ENCODE measurements at regions not wholly inside any gene's neighbourhood (a gene's known extent, or its start where the extent isn't known, plus 50 kb on each side); places are given as distances from the start of the nearest gene placed in this dataset.

DNA sequence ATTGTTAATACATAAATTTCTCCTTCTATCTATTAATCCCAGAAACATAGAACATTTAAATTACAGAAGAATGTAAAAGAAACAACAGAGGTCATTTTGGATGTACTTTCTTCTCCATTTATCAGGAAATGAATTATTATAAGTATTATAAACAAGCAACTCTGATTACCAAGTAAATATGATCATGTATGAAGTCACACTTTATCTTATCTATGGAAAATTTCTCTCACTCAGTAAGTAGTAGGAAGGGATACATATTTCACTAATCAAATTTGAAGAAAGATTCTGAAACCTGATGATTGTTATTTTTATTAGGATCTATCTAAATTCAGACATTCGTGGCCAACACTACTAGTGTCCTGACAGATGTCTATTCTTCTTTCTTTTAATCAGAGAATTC is 770.7 kb downstream of the LTN1 start:
- ChIA-PET CTCF (no interaction called here), POLR2A (no interaction called here)
- TF ChIP-seq SIN3A (IDR thresholded peaks at IDR 0.05; ENCODE audit: borderline replicate concordance, insufficient read depth, low read depth, low read length), result no peak
- no peak for TF ChIP-seq POLR2AphosphoS5 (IDR thresholded peaks at IDR 0.05; ENCODE audit: low read depth, low read length)
- TF ChIP-seq, protein P1, sequence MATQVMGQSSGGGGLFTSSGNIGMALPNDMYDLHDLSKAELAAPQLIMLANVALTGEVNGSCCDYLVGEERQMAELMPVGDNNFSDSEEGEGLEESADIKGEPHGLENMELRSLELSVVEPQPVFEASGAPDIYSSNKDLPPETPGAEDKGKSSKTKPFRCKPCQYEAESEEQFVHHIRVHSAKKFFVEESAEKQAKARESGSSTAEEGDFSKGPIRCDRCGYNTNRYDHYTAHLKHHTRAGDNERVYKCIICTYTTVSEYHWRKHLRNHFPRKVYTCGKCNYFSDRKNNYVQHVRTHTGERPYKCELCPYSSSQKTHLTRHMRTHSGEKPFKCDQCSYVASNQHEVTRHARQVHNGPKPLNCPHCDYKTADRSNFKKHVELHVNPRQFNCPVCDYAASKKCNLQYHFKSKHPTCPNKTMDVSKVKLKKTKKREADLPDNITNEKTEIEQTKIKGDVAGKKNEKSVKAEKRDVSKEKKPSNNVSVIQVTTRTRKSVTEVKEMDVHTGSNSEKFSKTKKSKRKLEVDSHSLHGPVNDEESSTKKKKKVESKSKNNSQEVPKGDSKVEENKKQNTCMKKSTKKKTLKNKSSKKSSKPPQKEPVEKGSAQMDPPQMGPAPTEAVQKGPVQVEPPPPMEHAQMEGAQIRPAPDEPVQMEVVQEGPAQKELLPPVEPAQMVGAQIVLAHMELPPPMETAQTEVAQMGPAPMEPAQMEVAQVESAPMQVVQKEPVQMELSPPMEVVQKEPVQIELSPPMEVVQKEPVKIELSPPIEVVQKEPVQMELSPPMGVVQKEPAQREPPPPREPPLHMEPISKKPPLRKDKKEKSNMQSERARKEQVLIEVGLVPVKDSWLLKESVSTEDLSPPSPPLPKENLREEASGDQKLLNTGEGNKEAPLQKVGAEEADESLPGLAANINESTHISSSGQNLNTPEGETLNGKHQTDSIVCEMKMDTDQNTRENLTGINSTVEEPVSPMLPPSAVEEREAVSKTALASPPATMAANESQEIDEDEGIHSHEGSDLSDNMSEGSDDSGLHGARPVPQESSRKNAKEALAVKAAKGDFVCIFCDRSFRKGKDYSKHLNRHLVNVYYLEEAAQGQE (IDR thresholded peaks at IDR 0.05; ENCODE audit: insufficient read depth in 1 of 2, low read depth in 2 of 2, low read length in 1 of 2), result no peak
- TF ChIP-seq, protein P2, sequence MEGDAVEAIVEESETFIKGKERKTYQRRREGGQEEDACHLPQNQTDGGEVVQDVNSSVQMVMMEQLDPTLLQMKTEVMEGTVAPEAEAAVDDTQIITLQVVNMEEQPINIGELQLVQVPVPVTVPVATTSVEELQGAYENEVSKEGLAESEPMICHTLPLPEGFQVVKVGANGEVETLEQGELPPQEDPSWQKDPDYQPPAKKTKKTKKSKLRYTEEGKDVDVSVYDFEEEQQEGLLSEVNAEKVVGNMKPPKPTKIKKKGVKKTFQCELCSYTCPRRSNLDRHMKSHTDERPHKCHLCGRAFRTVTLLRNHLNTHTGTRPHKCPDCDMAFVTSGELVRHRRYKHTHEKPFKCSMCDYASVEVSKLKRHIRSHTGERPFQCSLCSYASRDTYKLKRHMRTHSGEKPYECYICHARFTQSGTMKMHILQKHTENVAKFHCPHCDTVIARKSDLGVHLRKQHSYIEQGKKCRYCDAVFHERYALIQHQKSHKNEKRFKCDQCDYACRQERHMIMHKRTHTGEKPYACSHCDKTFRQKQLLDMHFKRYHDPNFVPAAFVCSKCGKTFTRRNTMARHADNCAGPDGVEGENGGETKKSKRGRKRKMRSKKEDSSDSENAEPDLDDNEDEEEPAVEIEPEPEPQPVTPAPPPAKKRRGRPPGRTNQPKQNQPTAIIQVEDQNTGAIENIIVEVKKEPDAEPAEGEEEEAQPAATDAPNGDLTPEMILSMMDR (IDR thresholded peaks at IDR 0.05), result no peak
- TF ChIP-seq TCF7L2 (IDR thresholded peaks at IDR 0.05; ENCODE audit: low read depth, low read length), result no peak
- H3K27ac ChIP-seq (ENCODE audit: low read length), result no peak overlapping the region
- in situ Hi-C loops (cut with HindIII; ENCODE audit: low pct_unique_long_range_greater_than_20kb, low sequenced_read_pairs), result no loop called here
- no TSS peak for BruUV-seq (replicated peaks)
- intact Hi-C loops (cut with micrococcal nuclease; ENCODE audit: unreplicated experiment), result no loop called here
- DNase-seq (ENCODE audit: low read depth, low spot score), result no peak
- no peak for ATAC-seq
- H3K4me1 ChIP-seq (ENCODE audit: control insufficient read depth, insufficient read depth, low read length), result no peaks in the 10 kb centered on the region
- H3K9me3 ChIP-seq (ENCODE audit: control insufficient read depth, insufficient read depth, low read depth, low read length), result no peaks in the 10 kb centered on the region
- H3K36me3 ChIP-seq (ENCODE audit: control insufficient read depth, insufficient read depth, low read length), result no peaks in the 10 kb centered on the region
- no peaks in the 10 kb centered on the region for H3K27me3 ChIP-seq (ENCODE audit: control insufficient read depth, insufficient read depth, low read length)
- H3K4me3 ChIP-seq (ENCODE audit: low read depth in 2 of 2, low read length in 2 of 2), result no peak overlapping the region

DNA sequence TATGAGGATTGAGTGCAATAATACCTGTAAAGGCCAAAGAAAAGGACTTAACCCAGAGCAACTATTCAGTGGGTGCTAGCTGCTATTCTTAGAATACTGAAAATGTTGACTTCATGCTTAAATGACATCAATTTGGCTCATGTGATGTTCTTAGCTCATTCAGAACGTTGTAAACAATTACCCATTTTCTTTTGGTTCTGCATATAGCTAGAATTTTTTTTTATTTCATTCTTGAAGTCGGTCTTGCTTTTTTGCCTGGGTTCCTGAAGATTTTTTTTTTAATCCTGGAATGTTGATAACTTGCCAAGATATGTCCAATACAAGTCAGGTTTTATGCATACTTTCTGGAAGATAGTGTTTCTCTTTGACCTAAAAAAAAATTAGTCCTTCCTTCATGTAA is 772.0 kb downstream of the LTN1 start:
- no peaks in the 10 kb centered on the region for H3K27me3 ChIP-seq (ENCODE audit: control insufficient read depth, insufficient read depth, low read length)
- no peaks in the 10 kb centered on the region for H3K36me3 ChIP-seq (ENCODE audit: control insufficient read depth, insufficient read depth, low read length)
- ChIA-PET POLR2A (no interaction called here), CTCF (no interaction called here)
- ATAC-seq (no peak), DNase-seq (ENCODE audit: low read depth, low spot score) (no peak)
- no peak overlapping the region for H3K4me3 ChIP-seq (ENCODE audit: low read depth in 2 of 2, low read length in 2 of 2)
- TF ChIP-seq POLR2AphosphoS5 (IDR thresholded peaks at IDR 0.05; ENCODE audit: low read depth, low read length) (no peak), SIN3A (IDR thresholded peaks at IDR 0.05; ENCODE audit: borderline replicate concordance, insufficient read depth, low read depth, low read length) (no peak), TCF7L2 (IDR thresholded peaks at IDR 0.05; ENCODE audit: low read depth, low read length) (no peak)
- TF ChIP-seq, protein P1 (IDR thresholded peaks at IDR 0.05; ENCODE audit: insufficient read depth in 1 of 2, low read depth in 2 of 2, low read length in 1 of 2), result no peak
- TF ChIP-seq, protein P2 (IDR thresholded peaks at IDR 0.05), result no peak
- BruUV-seq (replicated peaks), result no TSS peak
- no peaks in the 10 kb centered on the region for H3K4me1 ChIP-seq (ENCODE audit: control insufficient read depth, insufficient read depth, low read length)
- in situ Hi-C loops (cut with HindIII; ENCODE audit: low pct_unique_long_range_greater_than_20kb, low sequenced_read_pairs) (no loop called here), intact Hi-C loops (cut with micrococcal nuclease; ENCODE audit: unreplicated experiment) (no loop called here)
- H3K27ac ChIP-seq (ENCODE audit: low read length), result no peak overlapping the region
- H3K9me3 ChIP-seq (ENCODE audit: control insufficient read depth, insufficient read depth, low read depth, low read length), result no peaks in the 10 kb centered on the region
